LNCaP clone FGC (cell line): ENCODE measurements at regions not wholly inside any gene's neighbourhood (a gene's known extent, or its start where the extent isn't known, plus 50 kb on each side); places are given as distances from the start of the nearest gene placed in this dataset.
A peak's percentile ranks its signal among the peaks of the same experiment; 100 is the strongest.

Experiments used
- DNase-seq: peaks from one replicate; pipeline ENCODE4 v3.0.0-alpha.2; 2011; ENCODE audit warnings: low read depth
- H3K4me3 ChIP-seq: 2 replicates; pipeline ENCODE4 v1.5.1; 2011; ENCODE audit warnings: mild to moderate bottlenecking, low read depth, low read length, control low read depth
- CTCF ChIP-seq: IDR thresholded peaks from 2 replicates; pipeline ENCODE4 v1.5.1; 2012; ENCODE audit warnings: mild to moderate bottlenecking; ENCODE audit not compliant: control insufficient read depth, insufficient read depth; ENCODE audit errors: extremely low read depth

GRCh38 chr2:100692381-100692780, 127.6 kb upstream of the NPAS2 start:
- DNase-seq = no peak
- no peak for TF ChIP-seq CTCF
- no peak overlapping the region for H3K4me3 ChIP-seq

GRCh38 chr2:100692906-100693305, 127.0 kb upstream of the NPAS2 start:
- no peak for DNase-seq
- no peak for TF ChIP-seq CTCF
- no peak overlapping the region for H3K4me3 ChIP-seq

DNA sequence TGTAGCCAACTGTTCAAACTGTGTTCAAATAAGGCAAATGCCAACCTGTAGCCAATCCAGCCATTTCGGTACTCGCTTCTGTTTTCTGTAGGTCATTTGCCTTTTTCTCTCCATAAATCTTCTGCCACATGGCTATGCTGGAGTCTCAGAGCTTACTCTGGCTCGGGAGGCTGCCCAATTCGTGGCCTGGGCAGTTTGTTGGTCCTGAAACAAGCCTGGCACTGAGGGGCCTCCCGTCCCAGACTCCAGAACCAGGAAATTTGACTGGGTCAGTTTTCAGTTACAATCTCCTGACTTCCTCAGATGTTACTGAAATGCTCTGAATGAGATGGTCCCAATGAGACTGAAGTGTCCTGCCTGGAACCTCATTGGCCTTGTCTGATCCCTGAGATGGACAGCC, 120.8 kb upstream of the NPAS2 start:
- TF ChIP-seq CTCF = no peak
- no peak overlapping the region for H3K4me3 ChIP-seq
- DNase-seq = no peak

- H3K4me3 ChIP-seq = no peak overlapping the region
- TF ChIP-seq CTCF = no peak
- DNase-seq = no peak
Observed at GRCh38 chr2:100702438-100703109, 117.4 kb upstream of the NPAS2 start.

- DNase-seq = no peak
- no peak overlapping the region for H3K4me3 ChIP-seq
- TF ChIP-seq CTCF = no peak
Observed at GRCh38 chr2:100703213-100703612, 116.7 kb upstream of the NPAS2 start.

- H3K4me3 ChIP-seq = no peak overlapping the region
- DNase-seq = no peak
- TF ChIP-seq CTCF = 0 out of 2 replicates have a peak, but pooled peaks have one; percentile 2
Observed at GRCh38 chr2:100703739-100704138, 116.2 kb upstream of the NPAS2 start.

DNA sequence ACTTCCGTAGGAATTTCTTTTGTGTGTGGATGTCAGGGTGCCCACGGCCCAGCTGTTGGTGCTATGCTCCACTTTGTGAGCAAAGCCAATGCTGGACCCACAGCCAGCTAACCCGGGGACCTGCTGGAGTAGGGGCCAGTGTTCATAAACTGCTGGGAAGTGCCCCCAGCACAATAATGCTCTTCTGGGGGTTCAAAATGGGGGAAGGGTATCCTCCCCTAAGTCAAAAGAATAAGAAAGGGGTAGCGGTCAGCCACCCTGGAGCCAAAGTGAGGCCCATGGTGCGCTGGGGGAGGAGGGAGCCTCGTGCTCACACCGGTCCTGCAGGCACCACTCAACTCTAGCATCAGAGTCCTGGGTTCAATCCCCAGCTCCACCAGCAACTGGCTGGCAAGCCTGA, 115.8 kb upstream of the NPAS2 start:
- TF ChIP-seq CTCF = no peak
- no peak overlapping the region for H3K4me3 ChIP-seq
- no peak for DNase-seq
